ENCODE measurements at regions not wholly inside any gene's neighbourhood (a gene's known extent, or its start where the extent isn't known, plus 50 kb on each side); places are given as distances from the start of the nearest gene placed in this dataset.

GRCh38 chr4:66298569-66298968 lies 628.3 kb upstream of the EPHA5 start:
- TF ChIP-seq CTCF (conservative IDR thresholded peaks at IDR 0.05 in 1 of 2, IDR thresholded peaks at IDR 0.05 in 1 of 2; ENCODE audit: extremely low read depth in 1 of 2, insufficient read depth in 1 of 2, low read depth in 1 of 2, low read length in 2 of 2) (no peak), EZH2 (IDR thresholded peaks at IDR 0.05; ENCODE audit: borderline replicate concordance, low read length) (no peak)
